ENCODE measurements at regions not wholly inside any gene's neighbourhood (a gene's known extent, or its start where the extent isn't known, plus 50 kb on each side); places are given as distances from the start of the nearest gene placed in this dataset.
"Not testable (repeated sequence)": the region's sequence is repeated elsewhere in the genome, so short reads cannot be mapped to it uniquely, and the experiment has no call there.

GRCh38 chr15:79769933-79770759 is 126.7 kb downstream of the MTHFS start:
- DNase-seq = no peak

GRCh38 chr15:79773128-79773527 is 123.7 kb downstream of the MTHFS start:
- DNase-seq = no peak

- no peak for DNase-seq
Measured at GRCh38 chr15:79775821-79776220, 121.0 kb downstream of the MTHFS start.

GRCh38 chr15:79777916-79778315 is 118.9 kb downstream of the MTHFS start:
- no peak for DNase-seq

GRCh38 chr15:79778378-79778990 is 118.3 kb downstream of the MTHFS start:
- DNase-seq = no peak

GRCh38 chr15:79779746-79780145 is 117.1 kb downstream of the MTHFS start:
- peak; percentile 48 to 52 for DNase-seq

- DNase-seq = not testable (repeated sequence)
Measured at GRCh38 chr15:79782307-79782706, 114.5 kb downstream of the MTHFS start.

Measured in activated T-cell treated with anti-CD3 and anti-CD28 coated beads, Interleukin-2, amount 50 U/mL, for 48 hours (primary cell).